ENCODE measurements at regions not wholly inside any gene's neighbourhood (a gene's known extent, or its start where the extent isn't known, plus 50 kb on each side); places are given as distances from the start of the nearest gene placed in this dataset.

DNA sequence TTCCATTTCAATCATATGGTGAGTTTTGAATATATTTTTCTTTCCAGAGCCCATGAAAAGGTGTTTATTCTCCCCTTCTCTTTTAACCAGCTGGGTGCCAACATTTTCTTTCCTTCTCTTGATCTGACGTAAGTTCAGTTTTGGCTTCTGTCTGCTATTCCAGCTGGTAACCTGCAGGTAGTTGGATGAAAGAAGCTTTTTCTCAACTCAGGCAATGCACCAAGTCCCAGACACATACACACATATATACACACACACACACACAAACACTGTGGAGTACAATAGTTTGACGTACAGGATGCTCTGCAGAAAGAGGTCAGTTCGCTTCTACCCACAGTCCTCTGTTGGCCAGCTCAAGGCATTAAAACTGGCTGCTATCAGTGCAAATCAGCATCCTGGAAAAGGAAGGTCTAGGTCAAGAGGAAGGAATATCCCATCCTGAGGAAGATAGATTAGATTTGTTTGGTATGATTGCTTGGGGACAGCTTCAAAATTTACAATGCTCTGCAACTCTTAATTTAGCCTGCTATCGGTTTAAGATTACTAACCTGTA lies 214.3 kb upstream of the SEMA6A start:
- TF ChIP-seq CTCF (IDR thresholded peaks at IDR 0.05) (no peak), EP300 (IDR thresholded peaks at IDR 0.05) (no peak), POLR2AphosphoS5 (IDR thresholded peaks at IDR 0.05) (no peak), POLR2A (IDR thresholded peaks at IDR 0.05) (no peak)
